Uterus (tissue), 3 donors: ENCODE measurements at regions not wholly inside any gene's neighbourhood (a gene's known extent, or its start where the extent isn't known, plus 50 kb on each side); places are given as distances from the start of the nearest gene placed in this dataset.

Experiments used
- DNase-seq, 2 donors: peaks; one replicate each; pipeline ENCODE4 v3.0.0-alpha.2; 2019 to 2020
- H3K27ac ChIP-seq, 2 donors: fragments of 200-600 bp; sonication (generic); 1 replicate in 1 of 2; 2 replicates in 1 of 2; pipeline ENCODE4 v1.5.1; 2016 to 2018
- H3K27me3 ChIP-seq, 2 donors: fragments of 200-600 bp; sonication (generic); one replicate each; pipeline ENCODE4 v1.5.1; 2018 to 2019; ENCODE audit warnings: control low read depth in 1 of 2
- H3K36me3 ChIP-seq, 2 donors: fragments of 200-600 bp; sonication (generic); one replicate each; pipeline ENCODE4 v1.5.1; 2019; ENCODE audit warnings: control low read depth in 1 of 2
- H3K4me1 ChIP-seq, 2 donors: fragments of 200-600 bp; sonication (generic); one replicate each; pipeline ENCODE4 v1.5.1; 2018 to 2019; ENCODE audit warnings: control low read depth in 1 of 2
- H3K4me3 ChIP-seq, 2 donors: fragments of 200-600 bp; sonication (generic); 1 replicate in 1 of 2; 2 replicates in 1 of 2; pipeline ENCODE4 v1.5.1; 2018 to 2019; ENCODE audit warnings: mild to moderate bottlenecking in 1 of 2
- H3K9me3 ChIP-seq, 2 donors: fragments of 200-600 bp; sonication (generic); one replicate each; pipeline ENCODE4 v1.5.1; 2019; ENCODE audit warnings: control low read depth in 1 of 2
- CTCF ChIP-seq, 4 experiments: fragments of 200-600 bp in 2 of 4; fragments of 450-650 bp in 2 of 4; sonication (generic) in 2 of 4; IDR thresholded peaks; one replicate each; pipeline ENCODE4 v1.5.1; 2016 to 2019; ENCODE audit warnings: antibody characterized with exemption in 4 of 4, mild to moderate bottlenecking in 2 of 4, moderate library complexity in 1 of 4
- POLR2A ChIP-seq, 2 donors: fragments of 450-650 bp; IDR thresholded peaks; one replicate each; pipeline ENCODE4 v1.6.1; 2016; ENCODE audit warnings: antibody characterized with exemption in 2 of 2, mild to moderate bottlenecking in 1 of 2, moderate library complexity in 1 of 2
- intact Hi-C: fragments of 100-400 bp; cut with DNase I; formaldehyde crosslinking; loops from one replicate; pipeline ENCODE4 v1.15.1; 2023; ENCODE audit warnings: low total_unique reads
- donor health status: DM: yes; HTN: yes; CAD: no.

GRCh38 chr3:30252474-30252873 lies 353.9 kb upstream of the TGFBR2 start:
- Histone ChIP-seq H3K27me3 (no peaks in the 10 kb centered on the region), H3K4me1 (no peaks in the 10 kb centered on the region), H3K4me3 (no peak overlapping the region), H3K36me3 (no peaks in the 10 kb centered on the region), H3K9me3 (no peaks in the 10 kb centered on the region), H3K27ac (no peak overlapping the region)
- no peak for DNase-seq
- TF ChIP-seq POLR2A (IDR thresholded peaks at IDR 0.05) (no peak), CTCF (IDR thresholded peaks at IDR 0.05) (no peak)
- intact Hi-C loops: no loop called here

- TF ChIP-seq POLR2A (IDR thresholded peaks at IDR 0.05): no peak
- TF ChIP-seq CTCF (IDR thresholded peaks at IDR 0.05): no peak
- H3K4me3 ChIP-seq: no peak overlapping the region
- no peak for DNase-seq
- no peaks in the 10 kb centered on the region for H3K27me3 ChIP-seq
- no peaks in the 10 kb centered on the region for H3K9me3 ChIP-seq
- H3K27ac ChIP-seq: no peak overlapping the region
- intact Hi-C loops: no loop called here
- no peaks in the 10 kb centered on the region for H3K4me1 ChIP-seq
- no peaks in the 10 kb centered on the region for H3K36me3 ChIP-seq
These were observed 352.6 kb upstream of the TGFBR2 start for GRCh38 chr3:30253832-30254231.

- no peak overlapping the region for H3K4me3 ChIP-seq
- no peak overlapping the region for H3K27ac ChIP-seq
- H3K9me3 ChIP-seq: no peaks in the 10 kb centered on the region
- no peaks in the 10 kb centered on the region for H3K27me3 ChIP-seq
- TF ChIP-seq POLR2A (IDR thresholded peaks at IDR 0.05) (no peak), CTCF (IDR thresholded peaks at IDR 0.05) (no peak)
- intact Hi-C loops: no loop called here
- no peak for DNase-seq
- no peaks in the 10 kb centered on the region for H3K36me3 ChIP-seq
- H3K4me1 ChIP-seq: no peaks in the 10 kb centered on the region
These were observed 349.9 kb upstream of the TGFBR2 start for GRCh38 chr3:30256474-30256873.

GRCh38 chr3:30258426-30259392 lies 347.7 kb upstream of the TGFBR2 start:
- H3K4me1 ChIP-seq: peaks cover 0 to 3% of the 10 kb centered on the region in 2 donors
- no peak overlapping the region for H3K4me3 ChIP-seq
- intact Hi-C loops: no loop called here
- H3K27me3 ChIP-seq: no peaks in the 10 kb centered on the region
- TF ChIP-seq POLR2A (IDR thresholded peaks at IDR 0.05) (no peak), CTCF (IDR thresholded peaks at IDR 0.05) (no peak)
- H3K9me3 ChIP-seq: no peaks in the 10 kb centered on the region
- no peak overlapping the region for H3K27ac ChIP-seq
- DNase-seq: no peak
- H3K36me3 ChIP-seq: no peaks in the 10 kb centered on the region

GRCh38 chr3:30259730-30260129 lies 346.7 kb upstream of the TGFBR2 start:
- no peak for DNase-seq
- Histone ChIP-seq H3K4me3 (no peak overlapping the region), H3K27me3 (no peaks in the 10 kb centered on the region), H3K9me3 (no peaks in the 10 kb centered on the region), H3K36me3 (no peaks in the 10 kb centered on the region), H3K27ac (no peak overlapping the region), H3K4me1 (peaks cover 0 to 3% of the 10 kb centered on the region in 2 donors)
- TF ChIP-seq CTCF (IDR thresholded peaks at IDR 0.05) (no peak), POLR2A (IDR thresholded peaks at IDR 0.05) (no peak)
- intact Hi-C loops: no loop called here
